Heart left ventricle (tissue), 13 donors: ENCODE measurements at regions not wholly inside any gene's neighbourhood (a gene's known extent, or its start where the extent isn't known, plus 50 kb on each side); places are given as distances from the start of the nearest gene placed in this dataset.

Experiments
- CTCF ChIP-seq, 12 donors: fragments of 200-600 bp; sonication (generic) in 4 of 12; IDR thresholded peaks; one replicate each; pipeline versions ENCODE4 v1.5.0 to v1.8.0; 2018 to 2022; ENCODE audit warnings: antibody characterized with exemption in 12 of 12, mild to moderate bottlenecking in 5 of 12
- POLR2A ChIP-seq, 2 donors: fragments of 450-650 bp; IDR thresholded peaks; one replicate each; pipeline ENCODE4 v1.6.1; 2017; ENCODE audit warnings: antibody characterized with exemption in 2 of 2, mild to moderate bottlenecking in 2 of 2, moderate library complexity in 2 of 2
- donor health status: ischemic (EF 13 %, LVEDD 7.1; RV severe dilation, severe dysfunction).
- donor health status: DM: no; HTN: yes; CAD: no.
- donor health status: DM: no; HTN: no; CAD: no.
- donor health status: ischemic (EF 25% LVEDD 6.9; RV normal size, moderate dysfunction).
- donor health status: ischemic (EF 25% LVEDD 5.7; RV mildly dilated, moderate dysfunction).
- donor health status: ischemic (EF 35%, LVEDD 5.7; RV mildly dilated, moderate dysfunction).
- donor health status: nonischemic (EF 11% LVEDD 7.7; RV severe dilation, severe dysfunction).
- donor health status: DM: yes; HTN: yes; CAD: no.
- donor health status: PGD.
- donor health status: ischemic (EF 29% LVEDD 5.4; RV normal size, mild dysfunction).
- donor health status: nonischemic (EF 23%, LVEDD 6.1; RV moderate dilation, normal function).

- TF ChIP-seq POLR2A (IDR thresholded peaks at IDR 0.05) = no peak
- TF ChIP-seq CTCF (IDR thresholded peaks at IDR 0.05) = no peak
Measured at GRCh38 chr10:61142987-61143386, 199.0 kb upstream of the RHOBTB1 start.
